Hippocampal formation (tissue), 2 donors: ENCODE measurements at regions not wholly inside any gene's neighbourhood (a gene's known extent, or its start where the extent isn't known, plus 50 kb on each side); places are given as distances from the start of the nearest gene placed in this dataset.

Experiments used
- DNase-seq, 2 donors: peaks; one replicate each; lab custom pipeline; 2025; lab: John Stamatoyannopoulos, UW

DNA sequence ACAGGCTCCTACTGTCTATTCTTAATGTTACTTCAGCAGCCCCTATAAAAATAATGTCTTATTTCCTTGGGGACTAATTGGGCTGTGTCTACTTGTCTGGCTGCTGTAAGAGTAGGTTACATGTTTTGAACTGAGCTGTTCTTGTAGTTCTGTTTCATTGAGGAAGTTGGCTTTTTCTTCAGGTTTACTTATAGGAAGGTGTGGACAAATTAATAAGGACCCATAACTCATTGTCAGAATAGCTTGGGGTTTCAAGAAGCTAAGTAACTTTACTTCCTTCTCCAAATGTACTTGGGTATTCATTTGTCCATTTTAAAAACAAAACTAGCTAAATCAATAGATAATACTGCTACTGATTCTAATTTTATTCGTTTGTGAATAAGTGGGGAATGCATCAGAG lies 487.2 kb downstream of the FAT4 start:
- no peak for DNase-seq

DNA sequence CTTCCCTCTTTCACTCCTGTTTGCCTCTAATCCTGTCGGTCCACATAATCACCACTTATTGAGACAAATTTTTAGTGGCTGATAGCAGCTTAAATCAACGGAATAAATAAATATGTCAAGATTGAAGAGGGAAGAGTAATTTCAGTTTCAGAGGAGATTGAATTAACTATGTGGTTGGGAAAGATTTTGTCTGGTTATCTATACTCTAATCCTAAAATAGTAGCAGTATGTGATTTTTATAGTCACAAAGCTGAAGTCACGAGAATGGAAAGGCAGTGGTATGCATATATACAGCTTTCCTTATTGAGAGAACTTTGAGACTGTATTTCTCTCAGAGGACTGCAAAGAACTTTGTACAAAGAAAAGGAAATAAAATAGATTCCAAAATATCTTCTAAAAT lies 493.3 kb downstream of the FAT4 start:
- no peak for DNase-seq

DNA sequence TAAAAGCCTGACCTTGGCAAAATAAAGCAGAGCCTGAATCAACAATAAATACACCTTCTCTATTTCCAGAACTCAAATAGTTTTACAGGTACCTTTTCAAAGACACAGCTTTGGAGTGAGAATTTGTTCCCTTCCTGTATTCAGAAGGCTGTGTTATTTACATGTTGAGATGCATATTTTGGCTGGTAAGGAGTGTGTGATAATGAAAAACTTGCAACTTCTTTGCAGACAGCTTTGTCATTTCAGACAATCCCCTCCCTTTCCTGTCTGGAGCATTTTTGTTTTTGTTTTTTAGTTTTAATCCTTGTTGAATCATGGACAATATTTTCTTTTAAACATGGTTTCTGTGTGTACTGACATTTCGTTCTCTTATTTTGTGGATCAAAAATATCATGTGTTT lies 493.8 kb downstream of the FAT4 start:
- no peak for DNase-seq

DNA sequence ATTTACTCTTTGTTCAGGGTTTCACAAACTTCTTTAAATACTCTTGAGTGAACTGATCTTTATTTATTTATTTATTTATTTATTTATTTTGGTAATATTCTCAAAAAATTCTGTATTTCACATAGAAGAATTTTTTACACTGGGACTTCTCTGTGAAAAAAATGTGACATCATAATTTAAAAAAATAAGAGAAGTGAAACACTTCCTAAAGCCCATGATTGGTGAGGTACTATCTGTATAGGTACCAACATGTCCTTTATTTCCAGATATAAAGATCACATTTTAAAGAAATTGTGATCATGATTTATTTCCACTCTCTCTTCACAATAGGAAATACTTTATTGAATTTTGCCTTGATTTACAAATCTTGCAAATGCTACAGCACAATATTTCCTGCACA lies 497.1 kb downstream of the FAT4 start:
- DNase-seq, result no peak

GRCh38 chr4:125826801-125827695 lies 512.3 kb downstream of the FAT4 start:
- DNase-seq, result no peak

GRCh38 chr4:125827696-125828052 lies 512.9 kb downstream of the FAT4 start:
- no peak for DNase-seq

- DNase-seq, result no peak
Measured at GRCh38 chr4:125828346-125828745, 513.6 kb downstream of the FAT4 start.

DNA sequence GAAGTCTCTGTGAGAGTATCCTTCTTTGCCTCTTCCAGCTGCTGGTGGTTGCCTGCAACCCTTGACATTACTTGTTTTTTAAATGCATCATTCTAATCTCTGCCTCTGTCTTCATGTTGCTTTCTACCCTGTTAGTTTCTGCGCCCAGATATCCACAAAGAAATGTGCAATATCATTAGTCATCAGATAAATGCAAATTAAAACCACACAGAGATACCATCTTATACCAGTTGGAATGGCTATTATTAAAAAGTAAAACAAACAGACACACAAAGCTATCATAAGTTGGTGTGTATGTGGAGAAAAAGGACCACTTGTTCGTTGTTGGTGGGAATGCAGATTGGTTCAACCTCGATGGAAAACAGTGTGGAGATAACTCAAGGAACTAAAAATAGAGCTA lies 517.4 kb downstream of the FAT4 start:
- DNase-seq, result no peak

DNA sequence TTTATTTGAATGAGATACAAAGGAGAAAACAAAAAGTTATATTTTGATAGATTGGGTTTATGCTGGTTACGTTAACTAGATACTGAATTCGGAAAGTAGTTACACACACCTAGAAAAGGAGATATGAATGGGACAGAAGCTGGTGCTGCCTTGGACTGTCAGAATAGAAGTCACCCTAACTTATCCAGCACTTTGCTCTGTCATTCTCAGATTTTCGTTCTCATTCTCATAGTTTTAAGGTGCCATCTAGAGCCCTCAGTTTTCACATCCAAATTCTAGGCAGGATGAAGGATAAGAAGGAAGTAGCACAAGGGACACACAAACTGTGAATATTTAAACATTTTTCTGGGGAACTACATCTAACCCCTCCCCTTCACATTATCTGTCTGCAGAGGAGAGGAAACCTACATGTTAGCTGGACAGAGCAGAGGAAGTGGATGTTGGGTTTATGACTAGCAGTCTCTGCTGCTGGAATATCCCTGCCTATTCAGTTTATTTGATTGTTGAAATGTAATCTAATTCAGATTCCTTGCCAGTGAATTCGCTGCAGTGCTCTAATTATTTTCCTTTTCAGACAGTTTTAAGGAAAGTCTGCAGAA lies 521.9 kb downstream of the FAT4 start:
- no peak for DNase-seq

- DNase-seq, result no peak
Measured at GRCh38 chr4:125837493-125838201, 522.9 kb downstream of the FAT4 start.

DNA sequence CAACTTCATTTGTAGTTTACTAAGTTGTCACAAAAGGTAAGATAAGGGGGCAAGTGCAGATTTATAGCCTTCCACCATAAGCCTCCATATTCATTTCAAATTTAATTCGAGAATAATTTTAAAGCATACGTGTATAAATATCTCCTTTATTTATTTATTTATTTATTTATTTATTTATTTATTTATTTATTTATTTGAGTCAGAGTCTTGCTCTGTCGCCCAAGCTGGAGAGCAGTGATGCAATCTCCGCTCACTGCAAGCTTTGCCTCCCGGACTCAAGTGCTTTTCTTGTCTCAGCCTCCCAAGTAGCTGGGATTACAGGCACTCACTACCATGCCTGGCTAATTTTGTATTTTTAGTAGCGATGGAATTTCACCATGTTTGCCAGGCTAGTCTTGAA lies 523.4 kb downstream of the FAT4 start:
- DNase-seq, result no peak

- DNase-seq, result peak in 1 of 2 donors; percentile 7
Measured at GRCh38 chr4:125838924-125839323, 524.2 kb downstream of the FAT4 start.

DNA sequence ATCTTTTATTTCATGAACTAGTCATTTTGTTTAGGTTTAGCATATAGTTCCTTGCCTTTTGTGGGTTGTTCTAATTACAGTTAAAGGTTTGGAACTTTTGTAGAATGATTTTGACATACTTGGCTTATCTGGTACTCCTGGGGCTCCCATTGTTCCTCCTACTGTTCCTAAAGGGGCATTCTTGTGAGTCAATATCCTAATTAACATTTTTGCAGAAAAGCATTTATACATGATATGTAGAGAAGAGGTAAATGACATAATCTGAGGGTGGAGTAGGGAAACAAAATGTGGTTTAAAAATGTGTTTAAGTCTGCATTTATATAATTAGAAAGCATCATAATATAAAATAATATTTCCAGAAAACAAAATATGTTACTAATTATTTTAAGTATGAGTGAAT lies 529.2 kb downstream of the FAT4 start:
- DNase-seq, result no peak

DNA sequence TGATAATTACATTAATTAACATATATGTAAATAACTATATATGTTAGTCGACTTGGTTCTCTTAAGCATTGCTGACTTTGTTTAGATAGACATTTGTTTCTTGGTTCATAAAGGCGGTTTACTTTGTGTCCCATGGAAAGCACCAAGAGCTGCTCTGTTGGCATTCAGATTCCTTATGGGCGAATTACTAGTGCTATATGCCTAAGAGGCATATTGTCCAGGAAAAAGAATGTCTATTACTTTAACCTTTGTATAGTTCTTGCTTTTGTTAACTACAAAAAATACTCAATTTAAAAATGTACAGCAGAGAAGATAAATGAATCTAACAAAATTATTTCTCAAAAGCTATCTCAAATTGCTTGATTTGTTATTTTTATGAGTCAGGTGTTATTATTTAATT lies 532.8 kb downstream of the FAT4 start:
- DNase-seq, result no peak

GRCh38 chr4:125849869-125850268 lies 535.1 kb downstream of the FAT4 start:
- no peak for DNase-seq

- no peak for DNase-seq
Measured at GRCh38 chr4:125891597-125892258, 577.0 kb downstream of the FAT4 start.

DNA sequence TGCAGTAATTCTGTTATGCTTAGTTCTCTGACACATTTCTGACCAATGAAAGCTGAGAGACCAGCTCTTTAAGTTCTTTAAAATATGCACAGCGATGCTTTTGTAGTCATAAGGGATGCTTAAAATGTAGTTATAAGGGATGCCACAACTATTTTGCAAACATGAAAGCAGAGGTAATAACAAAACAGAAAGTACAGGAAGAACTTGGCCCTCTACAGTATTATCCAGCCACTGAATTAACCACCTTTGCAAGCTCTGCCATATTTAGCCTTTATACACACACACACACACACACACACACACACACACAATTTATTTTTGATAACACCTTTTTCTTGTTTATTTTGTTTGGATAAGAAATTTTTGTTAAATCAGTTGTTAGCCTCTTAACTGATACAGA lies 590.0 kb downstream of the FAT4 start:
- no peak for DNase-seq

GRCh38 chr4:125911058-125911457 lies 596.3 kb downstream of the FAT4 start:
- no peak for DNase-seq

DNA sequence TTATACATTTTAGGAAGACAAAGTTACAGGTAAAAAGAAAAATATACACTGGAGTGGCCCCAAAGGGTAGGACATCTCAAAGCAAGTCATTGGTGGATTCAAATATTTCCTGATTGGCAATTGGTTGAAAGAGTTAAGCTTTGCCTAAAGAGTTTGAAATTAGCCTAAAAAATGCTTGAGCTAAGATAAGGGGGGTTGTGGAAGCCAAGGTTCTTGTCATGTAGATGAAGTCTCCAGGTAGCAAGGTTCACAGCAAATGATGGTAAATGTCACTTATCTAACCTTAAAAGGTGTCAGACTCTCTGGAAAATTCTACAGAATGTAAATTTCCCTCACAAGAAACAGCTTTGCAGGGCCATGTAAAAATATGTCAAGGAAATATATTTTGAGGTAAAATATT lies 596.7 kb downstream of the FAT4 start:
- no peak for DNase-seq

DNA sequence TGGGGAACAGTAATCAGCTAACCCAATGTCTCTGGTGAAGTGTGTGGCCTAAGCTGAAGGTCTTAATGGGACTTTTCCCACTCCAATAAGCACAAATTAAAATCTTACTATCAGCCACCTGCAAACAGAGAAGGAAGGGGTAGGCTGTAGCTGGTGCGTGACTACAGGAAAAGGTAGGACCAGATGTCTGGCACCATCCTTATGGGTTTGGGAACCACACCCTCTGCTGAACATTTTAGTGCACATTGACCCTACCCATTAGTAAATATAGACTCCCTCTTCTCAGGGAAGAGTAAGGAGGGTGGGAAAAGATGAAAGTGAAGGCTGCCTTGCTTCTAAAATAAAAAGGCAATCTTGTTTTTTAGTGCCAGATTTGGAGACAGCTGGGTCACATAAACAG lies 602.8 kb downstream of the FAT4 start:
- no peak for DNase-seq

- no peak for DNase-seq
Measured at GRCh38 chr4:125928652-125929051, 613.9 kb downstream of the FAT4 start.

GRCh38 chr4:125938541-125938940 lies 623.8 kb downstream of the FAT4 start:
- DNase-seq, result no peak

DNA sequence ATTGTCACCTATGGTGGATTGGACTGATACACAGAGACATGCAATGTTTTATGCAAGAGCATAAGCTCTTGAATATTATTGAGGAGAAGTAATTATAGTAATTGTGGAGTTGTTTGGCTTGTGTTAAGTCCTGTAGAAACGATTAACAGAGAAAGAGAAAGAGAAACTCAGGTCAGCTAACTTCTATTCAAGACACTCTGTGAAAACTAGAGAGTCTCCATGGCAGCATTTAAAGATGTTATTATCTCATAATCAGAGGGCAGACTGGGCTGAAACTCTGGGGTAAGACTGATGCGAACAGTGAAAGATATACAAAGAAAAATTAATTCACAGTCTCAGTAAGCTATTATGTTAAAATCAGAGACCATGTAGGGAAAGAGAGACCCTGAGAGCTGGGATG lies 625.7 kb downstream of the FAT4 start:
- no peak for DNase-seq
